ENCODE measurements at regions not wholly inside any gene's neighbourhood (a gene's known extent, or its start where the extent isn't known, plus 50 kb on each side); places are given as distances from the start of the nearest gene placed in this dataset.

- TF ChIP-seq CTCF (conservative IDR thresholded peaks at IDR 0.05) (no peak), ZFX (IDR thresholded peaks at IDR 0.05) (no peak)
Measured at GRCh38 chr13:111857846-111858560, 208.9 kb upstream of the SOX1 start.

All from C4-2B (cell line).